GM21737 (cell line): ENCODE measurements at regions not wholly inside any gene's neighbourhood (a gene's known extent, or its start where the extent isn't known, plus 50 kb on each side); places are given as distances from the start of the nearest gene placed in this dataset.
"Not testable (repeated sequence)": the region's sequence is repeated elsewhere in the genome, so short reads cannot be mapped to it uniquely, and the experiment has no call there.

Experiments
- ATAC-seq: cut with Tn5 transposase; IDR thresholded peaks from one replicate; pipeline ENCODE4 v1.9.1; 2021; ENCODE audit warnings: mild to moderate bottlenecking, moderate library complexity; ENCODE audit not compliant: unreplicated experiment

- ATAC-seq, result no peak
Observed at GRCh38 chr2:175621821-175622220, 380.2 kb downstream of the LNPK start.

- ATAC-seq, result no peak
Observed at GRCh38 chr2:175620106-175620505, 382.0 kb downstream of the LNPK start.

GRCh38 chr2:175619179-175620045 is 382.7 kb downstream of the LNPK start:
- no peak for ATAC-seq

- ATAC-seq, result no peak
Observed at GRCh38 chr2:175612280-175612679, 389.8 kb downstream of the LNPK start.

- ATAC-seq, result no peak
Observed at GRCh38 chr2:175606010-175606841, 395.8 kb downstream of the LNPK start.

GRCh38 chr2:175605640-175606009 is 396.4 kb downstream of the LNPK start:
- ATAC-seq, result no peak

- ATAC-seq, result no peak
Observed at GRCh38 chr2:175601969-175602368, 400.1 kb downstream of the LNPK start.

GRCh38 chr2:175599966-175600831 is 401.9 kb downstream of the LNPK start:
- ATAC-seq, result no peak

GRCh38 chr2:175597286-175597685 is 404.8 kb downstream of the LNPK start:
- ATAC-seq, result no peak

GRCh38 chr2:175595139-175595538 is 406.9 kb downstream of the LNPK start:
- no peak for ATAC-seq

GRCh38 chr2:175593686-175594525 is 408.2 kb downstream of the LNPK start:
- not testable (repeated sequence) for ATAC-seq

GRCh38 chr2:175588213-175588612 is 406.7 kb upstream of the ATP5MC3 start:
- not testable (repeated sequence) for ATAC-seq

- ATAC-seq, result no peak
Observed at GRCh38 chr2:175585496-175585895, 404.0 kb upstream of the ATP5MC3 start.

- no peak for ATAC-seq
Observed at GRCh38 chr2:175580652-175581051, 399.1 kb upstream of the ATP5MC3 start.

GRCh38 chr2:175579646-175580045 is 398.1 kb upstream of the ATP5MC3 start:
- ATAC-seq, result no peak

GRCh38 chr2:175577368-175577970 is 396.0 kb upstream of the ATP5MC3 start:
- ATAC-seq, result no peak

- no peak for ATAC-seq
Observed at GRCh38 chr2:175576875-175577274, 395.4 kb upstream of the ATP5MC3 start.

- ATAC-seq, result no peak
Observed at GRCh38 chr2:175576270-175576669, 394.8 kb upstream of the ATP5MC3 start.

GRCh38 chr2:175575346-175576258 is 394.1 kb upstream of the ATP5MC3 start:
- ATAC-seq, result peak; percentile 97
